Loucy (cell line): ENCODE measurements at regions not wholly inside any gene's neighbourhood (a gene's known extent, or its start where the extent isn't known, plus 50 kb on each side); places are given as distances from the start of the nearest gene placed in this dataset.

ENCODE experiments used
- H2AFZ ChIP-seq: fragments of 200-600 bp; sonication (generic); 2 replicates; pipeline ENCODE4 v1.6.0; 2016; ENCODE audit warnings: antibody characterized with exemption, mild to moderate bottlenecking, low read length, moderate library complexity
- H3F3A ChIP-seq: fragments of 200-600 bp; 2 replicates; pipeline ENCODE4 v1.6.0; 2016; ENCODE audit warnings: antibody characterized with exemption, low read depth, mild to moderate bottlenecking
- H3K27me3 ChIP-seq: fragments of 200-600 bp; sonication (generic); 2 replicates; pipeline ENCODE4 v1.6.1; 2014; ENCODE audit warnings: low read length, mild to moderate bottlenecking; ENCODE audit not compliant: insufficient read depth, poor library complexity, severe bottlenecking
- H3K36me3 ChIP-seq: fragments of 200-600 bp; sonication (generic); 2 replicates; pipeline ENCODE4 v1.6.1; 2016; ENCODE audit warnings: low read length; ENCODE audit not compliant: insufficient read depth
- H3K4me1 ChIP-seq: fragments of 200-600 bp; sonication (generic); 2 replicates; pipeline ENCODE4 v1.5.1; 2014; ENCODE audit warnings: low read length, mild to moderate bottlenecking; ENCODE audit not compliant: insufficient read depth, poor library complexity, severe bottlenecking
- H3K4me2 ChIP-seq: fragments of 200-600 bp; sonication (generic); 2 replicates; pipeline ENCODE4 v1.6.0; 2014; ENCODE audit warnings: antibody characterized with exemption, low read length, low read depth, mild to moderate bottlenecking; ENCODE audit not compliant: poor library complexity, severe bottlenecking
- H3K4me3 ChIP-seq: fragments of 200-600 bp; sonication (generic); 2 replicates; pipeline ENCODE4 v1.5.1; 2014; ENCODE audit warnings: low read length, mild to moderate bottlenecking, mixed read lengths; ENCODE audit not compliant: poor library complexity, severe bottlenecking
- H3K79me2 ChIP-seq: fragments of 200-600 bp; sonication (generic); 2 replicates; pipeline ENCODE4 v1.6.1; 2014; ENCODE audit warnings: low read length; ENCODE audit not compliant: insufficient read depth
- H3K9ac ChIP-seq: fragments of 200-600 bp; sonication (generic); 2 replicates; pipeline ENCODE4 v1.6.0; 2014; ENCODE audit warnings: mild to moderate bottlenecking, low read depth, low read length, moderate library complexity; ENCODE audit not compliant: poor library complexity, severe bottlenecking
- H3K9me2 ChIP-seq: fragments of 200-600 bp; sonication (generic); replicated peaks from 2 replicates; pipeline ENCODE4 v1.6.1; 2016; ENCODE audit warnings: low read depth, low read length, mixed read lengths
- H3K9me3 ChIP-seq: fragments of 200-600 bp; sonication (generic); 2 replicates; pipeline ENCODE4 v1.6.1; 2014; ENCODE audit warnings: mild to moderate bottlenecking, antibody characterized with exemption, low read length, low read depth; ENCODE audit not compliant: insufficient read depth
- H4K20me1 ChIP-seq: fragments of 200-600 bp; sonication (generic); 2 replicates; pipeline ENCODE4 v1.6.0; 2014; ENCODE audit warnings: antibody characterized with exemption, low read length, mild to moderate bottlenecking; ENCODE audit not compliant: insufficient read depth, poor library complexity, severe bottlenecking
- EZH2phosphoT487 ChIP-seq: fragments of 200-600 bp; IDR thresholded peaks from 2 replicates; pipeline ENCODE4 v1.6.1; 2018; ENCODE audit warnings: antibody characterized with exemption, mild to moderate bottlenecking, moderate library complexity, borderline replicate concordance
- TF ChIP-seq, protein P1 (sequence below): fragments of 200-600 bp; sonication (generic); conservative IDR thresholded peaks from 2 replicates; pipeline ENCODE4 v1.5.1; 2014; ENCODE audit warnings: mild to moderate bottlenecking, antibody characterized with exemption, low read length

DNA sequence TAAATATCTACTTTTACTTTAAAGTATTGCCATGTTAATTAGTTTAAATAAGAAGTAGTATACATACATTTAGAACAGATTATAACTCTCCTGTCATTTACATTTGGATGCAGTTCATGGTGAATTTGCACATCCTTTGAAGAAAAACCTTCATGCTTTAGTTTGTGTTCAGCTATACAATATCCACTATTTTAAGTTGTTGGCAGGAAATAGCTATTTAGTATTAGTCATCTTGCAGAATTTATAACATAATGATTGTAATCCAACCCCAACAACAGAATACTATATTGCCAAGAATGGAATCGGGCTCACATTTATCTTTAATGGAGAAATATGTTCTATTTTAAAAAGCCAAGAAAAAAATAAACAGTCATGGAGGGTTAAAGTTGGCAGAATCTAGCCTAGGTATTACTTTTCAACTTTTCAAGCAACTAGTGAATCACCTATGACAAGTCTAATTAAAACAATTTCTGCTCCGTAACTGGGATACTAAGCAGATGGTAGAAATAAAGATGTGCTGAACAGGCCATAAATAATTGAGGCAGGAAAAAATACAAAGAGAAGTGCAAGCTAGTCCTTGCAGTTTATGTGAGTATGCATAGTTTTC lies 1170.6 kb upstream of the NUDT12 start:
- no peaks in the 10 kb centered on the region for H3K79me2 ChIP-seq
- H3K9me3 ChIP-seq: no peaks in the 10 kb centered on the region
- no peaks in the 10 kb centered on the region for H4K20me1 ChIP-seq
- H3K4me3 ChIP-seq: no peak overlapping the region
- TF ChIP-seq, protein P1, sequence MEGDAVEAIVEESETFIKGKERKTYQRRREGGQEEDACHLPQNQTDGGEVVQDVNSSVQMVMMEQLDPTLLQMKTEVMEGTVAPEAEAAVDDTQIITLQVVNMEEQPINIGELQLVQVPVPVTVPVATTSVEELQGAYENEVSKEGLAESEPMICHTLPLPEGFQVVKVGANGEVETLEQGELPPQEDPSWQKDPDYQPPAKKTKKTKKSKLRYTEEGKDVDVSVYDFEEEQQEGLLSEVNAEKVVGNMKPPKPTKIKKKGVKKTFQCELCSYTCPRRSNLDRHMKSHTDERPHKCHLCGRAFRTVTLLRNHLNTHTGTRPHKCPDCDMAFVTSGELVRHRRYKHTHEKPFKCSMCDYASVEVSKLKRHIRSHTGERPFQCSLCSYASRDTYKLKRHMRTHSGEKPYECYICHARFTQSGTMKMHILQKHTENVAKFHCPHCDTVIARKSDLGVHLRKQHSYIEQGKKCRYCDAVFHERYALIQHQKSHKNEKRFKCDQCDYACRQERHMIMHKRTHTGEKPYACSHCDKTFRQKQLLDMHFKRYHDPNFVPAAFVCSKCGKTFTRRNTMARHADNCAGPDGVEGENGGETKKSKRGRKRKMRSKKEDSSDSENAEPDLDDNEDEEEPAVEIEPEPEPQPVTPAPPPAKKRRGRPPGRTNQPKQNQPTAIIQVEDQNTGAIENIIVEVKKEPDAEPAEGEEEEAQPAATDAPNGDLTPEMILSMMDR: no peak
- no peak for TF ChIP-seq EZH2phosphoT487
- no peaks in the 10 kb centered on the region for H3F3A ChIP-seq
- H3K36me3 ChIP-seq: no peaks in the 10 kb centered on the region
- no peak overlapping the region for H2AFZ ChIP-seq
- no peaks in the 10 kb centered on the region for H3K9me2 ChIP-seq
- no peaks in the 10 kb centered on the region for H3K4me1 ChIP-seq
- no peak overlapping the region for H3K9ac ChIP-seq
- no peak overlapping the region for H3K4me2 ChIP-seq
- no peaks in the 10 kb centered on the region for H3K27me3 ChIP-seq

DNA sequence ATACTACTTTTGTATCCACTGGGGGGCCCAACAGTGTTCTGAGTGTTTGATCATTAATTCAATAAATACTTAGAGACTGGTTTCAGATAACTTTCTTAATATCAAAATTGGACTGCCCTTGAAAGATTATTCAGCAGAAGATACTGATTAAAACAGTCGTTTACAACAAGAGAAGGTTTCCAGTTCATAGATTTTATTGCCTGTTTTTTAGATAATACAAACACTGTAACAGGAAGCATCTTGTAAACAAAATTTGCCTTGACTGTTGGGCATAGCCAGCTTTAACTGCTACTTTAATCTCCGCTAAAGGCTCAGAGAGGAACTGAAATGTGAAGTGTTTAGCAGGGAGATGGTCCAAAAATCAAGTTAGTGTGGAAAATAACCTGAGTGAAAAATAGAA lies 1168.7 kb upstream of the NUDT12 start:
- Histone ChIP-seq H3K9me2 (no peaks in the 10 kb centered on the region), H3K4me2 (no peak overlapping the region), H3F3A (no peaks in the 10 kb centered on the region), H3K4me1 (no peaks in the 10 kb centered on the region), H3K9me3 (no peaks in the 10 kb centered on the region), H3K27me3 (no peaks in the 10 kb centered on the region), H3K36me3 (no peaks in the 10 kb centered on the region), H4K20me1 (no peaks in the 10 kb centered on the region), H2AFZ (no peak overlapping the region), H3K79me2 (no peaks in the 10 kb centered on the region), H3K4me3 (no peak overlapping the region), H3K9ac (no peak overlapping the region)
- TF ChIP-seq, protein P1: no peak
- no peak for TF ChIP-seq EZH2phosphoT487

DNA sequence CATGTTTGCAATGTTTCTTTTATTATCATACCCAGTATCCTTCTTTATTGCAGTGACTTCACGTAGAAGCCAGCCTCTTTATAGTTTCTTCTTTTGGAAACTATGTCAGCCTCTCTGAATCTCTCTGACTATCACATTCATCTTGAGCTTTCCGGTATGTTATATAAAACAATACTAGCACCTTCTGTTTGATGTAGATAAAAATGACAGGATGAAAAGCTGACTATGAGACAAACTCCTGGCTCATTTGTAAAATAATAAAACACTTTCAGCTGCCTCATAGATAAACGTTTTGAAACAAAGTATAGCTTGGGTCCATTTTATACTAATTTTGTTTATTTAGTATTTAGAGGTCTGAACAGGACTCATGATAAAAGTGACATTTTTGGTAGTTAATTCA lies 1145.4 kb upstream of the NUDT12 start:
- Histone ChIP-seq H3K9me2 (no peaks in the 10 kb centered on the region), H3K4me1 (no peaks in the 10 kb centered on the region), H2AFZ (no peak overlapping the region), H3K4me3 (no peak overlapping the region), H4K20me1 (no peaks in the 10 kb centered on the region), H3F3A (no peaks in the 10 kb centered on the region), H3K9ac (no peak overlapping the region), H3K9me3 (no peaks in the 10 kb centered on the region), H3K36me3 (no peaks in the 10 kb centered on the region), H3K79me2 (no peaks in the 10 kb centered on the region), H3K27me3 (no peaks in the 10 kb centered on the region), H3K4me2 (no peak overlapping the region)
- TF ChIP-seq, protein P1: no peak
- no peak for TF ChIP-seq EZH2phosphoT487
